AG09319 (cell line): ENCODE measurements at regions not wholly inside any gene's neighbourhood (a gene's known extent, or its start where the extent isn't known, plus 50 kb on each side); places are given as distances from the start of the nearest gene placed in this dataset.

Source experiments
- DNase-seq: peaks from one replicate; pipeline ENCODE4 v3.0.0-alpha.2; 2010; ENCODE audit warnings: low read depth; ENCODE audit errors: extremely low read depth
- CTCF ChIP-seq: IDR thresholded peaks from 2 replicates; pipeline ENCODE4 v1.5.1; 2011; ENCODE audit warnings: low read depth, mild to moderate bottlenecking, inconsistent platforms, low read length, moderate library complexity

GRCh38 chr4:23458054-23458453, 431.8 kb downstream of the PPARGC1A start:
- no peak for TF ChIP-seq CTCF
- DNase-seq = no peak

- no peak for TF ChIP-seq CTCF
- no peak for DNase-seq
These were observed 433.0 kb downstream of the PPARGC1A start for GRCh38 chr4:23456864-23457263.

- no peak for TF ChIP-seq CTCF
- DNase-seq = no peak
These were observed 434.2 kb downstream of the PPARGC1A start for GRCh38 chr4:23455456-23456158.

- TF ChIP-seq CTCF = no peak
- DNase-seq = no peak
These were observed 448.2 kb downstream of the PPARGC1A start for GRCh38 chr4:23441530-23442069.

- DNase-seq = no peak
- TF ChIP-seq CTCF = no peak
These were observed 451.1 kb downstream of the PPARGC1A start for GRCh38 chr4:23438764-23439163.

GRCh38 chr4:23429497-23429896, 460.4 kb downstream of the PPARGC1A start:
- TF ChIP-seq CTCF = no peak
- DNase-seq = no peak

GRCh38 chr4:23425570-23425969, 464.3 kb downstream of the PPARGC1A start:
- no peak for DNase-seq
- no peak for TF ChIP-seq CTCF
